Lower lobe of right lung (tissue), 2 donors: ENCODE measurements at regions not wholly inside any gene's neighbourhood (a gene's known extent, or its start where the extent isn't known, plus 50 kb on each side); places are given as distances from the start of the nearest gene placed in this dataset.
"Not testable (repeated sequence)": the region's sequence is repeated elsewhere in the genome, so short reads cannot be mapped to it uniquely, and the experiment has no call there.

ENCODE experiments used
- ATAC-seq, 2 donors: fragments of 200-7000 bp; cut with Tn5 transposase; one replicate each; pipeline ENCODE4 v1.9.1; 2020 to 2022; ENCODE audit warnings: mild to moderate bottlenecking in 2 of 2, moderate library complexity in 2 of 2
- DNase-seq: peaks from one replicate; pipeline ENCODE4 v3.0.0-alpha.2; 2020
- H3K27ac ChIP-seq: fragments of 200-600 bp; one replicate; pipeline ENCODE4 v1.8.0; 2022
- H3K27me3 ChIP-seq: fragments of 200-600 bp; one replicate; pipeline ENCODE4 v1.8.0; 2022; ENCODE audit warnings: low read depth
- H3K36me3 ChIP-seq: fragments of 200-600 bp; one replicate; pipeline ENCODE4 v1.8.0; 2022; ENCODE audit warnings: mild to moderate bottlenecking
- H3K4me1 ChIP-seq: fragments of 200-600 bp; one replicate; pipeline ENCODE4 v1.8.0; 2022
- H3K4me3 ChIP-seq: fragments of 200-600 bp; one replicate; pipeline ENCODE4 v1.8.0; 2022; ENCODE audit warnings: mild to moderate bottlenecking
- H3K9me3 ChIP-seq: fragments of 200-600 bp; one replicate; pipeline ENCODE4 v1.8.0; 2022
- CTCF ChIP-seq: fragments of 200-600 bp; IDR thresholded peaks from one replicate; pipeline ENCODE4 v1.8.0; 2022; ENCODE audit warnings: antibody characterized with exemption, mild to moderate bottlenecking
- intact Hi-C: fragments of 100-400 bp; cut with DNase I; formaldehyde crosslinking; loops from one replicate; pipeline ENCODE4 v1.11.0; 2022
- donor health status: DM: no; HTN: yes; CAD: no; lungs with severe emphysema.

- no peak for DNase-seq
- Histone ChIP-seq H3K4me3 (no peak overlapping the region), H3K27ac (no peak overlapping the region), H3K36me3 (no peaks in the 10 kb centered on the region), H3K4me1 (no peaks in the 10 kb centered on the region), H3K9me3 (no peaks in the 10 kb centered on the region), H3K27me3 (no peaks in the 10 kb centered on the region)
- TF ChIP-seq CTCF = no peak
- no peak for ATAC-seq
- intact Hi-C loops = no loop called here
Measured at GRCh38 chr14:57046175-57046574, 222.5 kb downstream of the EXOC5 start.

GRCh38 chr14:57044101-57044973 is 224.4 kb downstream of the EXOC5 start:
- intact Hi-C loops, H3K27ac ChIP-seq, ATAC-seq, H3K27me3 ChIP-seq, H3K9me3 ChIP-seq, DNase-seq, H3K4me3 ChIP-seq, H3K4me1 ChIP-seq, H3K36me3 ChIP-seq: not testable (repeated sequence)

- Histone ChIP-seq H3K27me3 (no peaks in the 10 kb centered on the region), H3K36me3 (no peaks in the 10 kb centered on the region), H3K9me3 (no peaks in the 10 kb centered on the region), H3K4me1 (no peaks in the 10 kb centered on the region), H3K4me3 (no peak overlapping the region), H3K27ac (no peak overlapping the region)
- no peak for ATAC-seq
- no peak for TF ChIP-seq CTCF
- DNase-seq = no peak
- intact Hi-C loops = no loop called here
Measured at GRCh38 chr14:57038689-57039088, 228.4 kb upstream of the OTX2 start.

- no peak for DNase-seq
- H3K36me3 ChIP-seq = no peaks in the 10 kb centered on the region
- TF ChIP-seq CTCF = no peak
- intact Hi-C loops = no loop called here
- no peak overlapping the region for H3K4me3 ChIP-seq
- H3K27ac ChIP-seq = no peak overlapping the region
- no peak for ATAC-seq
- no peaks in the 10 kb centered on the region for H3K27me3 ChIP-seq
- no peaks in the 10 kb centered on the region for H3K9me3 ChIP-seq
- no peaks in the 10 kb centered on the region for H3K4me1 ChIP-seq
Measured at GRCh38 chr14:57031474-57031873, 221.2 kb upstream of the OTX2 start.

- no peak overlapping the region for H3K27ac ChIP-seq
- TF ChIP-seq CTCF = no peak
- DNase-seq (no peak), ATAC-seq (no peak)
- H3K4me3 ChIP-seq = no peak overlapping the region
- H3K9me3 ChIP-seq = no peaks in the 10 kb centered on the region
- intact Hi-C loops = no loop called here
- H3K27me3 ChIP-seq = no peaks in the 10 kb centered on the region
- H3K36me3 ChIP-seq = no peaks in the 10 kb centered on the region
- H3K4me1 ChIP-seq = no peaks in the 10 kb centered on the region
Measured at GRCh38 chr14:57029620-57030253, 219.5 kb upstream of the OTX2 start.

GRCh38 chr14:57025456-57025855 is 215.2 kb upstream of the OTX2 start:
- no peak for TF ChIP-seq CTCF
- DNase-seq (no peak), ATAC-seq (no peak)
- no peak overlapping the region for H3K27ac ChIP-seq
- H3K9me3 ChIP-seq = no peaks in the 10 kb centered on the region
- no peaks in the 10 kb centered on the region for H3K27me3 ChIP-seq
- intact Hi-C loops = no loop called here
- no peaks in the 10 kb centered on the region for H3K36me3 ChIP-seq
- H3K4me3 ChIP-seq = no peak overlapping the region
- H3K4me1 ChIP-seq = no peaks in the 10 kb centered on the region
